NCI-H510A (cell line): ENCODE measurements at regions not wholly inside any gene's neighbourhood (a gene's known extent, or its start where the extent isn't known, plus 50 kb on each side); places are given as distances from the start of the nearest gene placed in this dataset.

Experiments
- DNase-seq: peaks from one replicate; lab custom pipeline; 2025; lab: John Stamatoyannopoulos, UW

DNA sequence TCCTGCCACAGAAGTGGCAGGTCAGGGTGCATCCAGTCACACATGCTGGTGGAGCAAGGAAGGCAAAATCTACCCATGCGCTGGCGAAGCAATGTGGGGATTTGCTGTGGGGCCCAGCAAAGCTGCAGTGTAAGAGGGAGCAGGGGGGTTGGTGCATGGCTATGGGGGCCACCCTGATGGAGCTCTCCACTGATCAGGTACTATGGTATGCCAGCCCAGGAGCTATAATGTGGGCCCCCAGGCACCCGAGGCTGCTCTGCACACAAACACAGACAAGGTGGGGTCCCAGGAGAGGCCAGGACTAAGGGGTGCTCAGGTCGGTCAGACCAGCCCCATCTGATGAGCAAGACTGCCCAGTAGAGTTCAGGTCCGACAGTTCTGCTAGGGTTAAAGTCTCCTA lies 213.5 kb downstream of the ZC3H11B start:
- no peak for DNase-seq

DNA sequence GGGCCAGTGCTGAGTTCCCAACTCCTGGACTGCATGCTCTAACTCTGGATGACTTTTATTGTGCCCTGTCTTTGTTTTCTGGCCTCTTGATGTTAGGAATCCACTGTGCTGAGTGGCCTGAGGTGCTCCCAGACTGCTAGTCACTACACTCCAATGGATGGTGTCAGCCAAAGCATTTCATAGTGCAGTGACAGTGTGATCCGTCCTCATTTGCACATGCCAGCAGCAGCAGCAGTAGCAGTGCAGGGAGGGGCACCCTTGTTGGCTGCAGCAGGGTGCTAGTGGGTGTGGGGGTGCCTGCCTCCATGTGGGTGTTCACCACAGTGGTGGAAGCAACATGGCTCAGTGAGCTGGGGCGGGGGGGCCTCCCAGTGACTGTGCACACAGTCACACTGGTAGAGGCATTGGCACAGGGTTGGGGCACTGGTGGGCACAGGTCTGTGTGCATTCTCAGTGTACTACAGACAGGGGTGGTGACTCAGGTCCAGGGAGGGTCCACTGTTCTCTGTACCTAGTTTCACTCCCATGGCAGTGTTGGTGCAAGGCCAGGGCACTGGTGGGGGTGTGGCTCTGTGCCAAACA lies 214.0 kb downstream of the ZC3H11B start:
- DNase-seq = no peak

DNA sequence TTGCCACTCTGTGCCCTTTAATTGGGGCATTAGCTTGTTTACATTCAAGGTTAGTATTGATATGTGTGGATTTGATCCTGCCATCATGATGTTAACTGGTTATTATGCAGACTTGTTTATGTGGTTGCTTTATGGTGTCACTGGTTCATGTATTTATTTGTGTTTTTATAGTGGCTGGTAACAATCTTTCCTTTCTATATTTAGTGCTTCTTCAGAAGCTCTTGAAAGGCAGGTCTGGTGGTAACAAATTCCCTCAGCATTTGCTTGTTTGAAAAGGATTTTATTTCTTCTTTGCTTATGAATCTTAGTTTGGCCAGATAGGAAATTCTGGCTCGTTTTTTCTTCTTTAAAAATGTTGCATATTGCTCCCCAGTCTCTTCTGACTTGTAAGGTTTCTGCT lies 215.4 kb downstream of the ZC3H11B start:
- DNase-seq = no peak

DNA sequence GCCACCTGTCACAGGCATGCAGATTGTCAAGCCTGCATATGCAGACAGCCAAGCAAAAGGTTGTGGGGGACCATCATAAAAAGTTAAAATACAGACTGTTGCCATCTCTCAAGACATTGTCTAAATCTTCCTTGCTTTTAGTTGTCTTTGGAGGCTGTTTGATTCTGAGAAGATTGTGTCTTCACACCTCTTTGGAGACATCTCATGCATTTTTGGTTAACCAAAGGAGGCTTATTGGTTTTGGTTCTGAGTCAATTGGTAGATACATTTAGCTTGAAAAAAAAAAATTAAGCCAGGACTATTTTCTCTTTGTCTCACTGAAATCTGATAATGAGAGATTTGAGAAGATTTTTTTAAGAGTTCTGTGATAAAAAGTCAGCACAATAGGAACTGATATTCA lies 217.6 kb downstream of the LYPLAL1 start:
- DNase-seq = no peak

DNA sequence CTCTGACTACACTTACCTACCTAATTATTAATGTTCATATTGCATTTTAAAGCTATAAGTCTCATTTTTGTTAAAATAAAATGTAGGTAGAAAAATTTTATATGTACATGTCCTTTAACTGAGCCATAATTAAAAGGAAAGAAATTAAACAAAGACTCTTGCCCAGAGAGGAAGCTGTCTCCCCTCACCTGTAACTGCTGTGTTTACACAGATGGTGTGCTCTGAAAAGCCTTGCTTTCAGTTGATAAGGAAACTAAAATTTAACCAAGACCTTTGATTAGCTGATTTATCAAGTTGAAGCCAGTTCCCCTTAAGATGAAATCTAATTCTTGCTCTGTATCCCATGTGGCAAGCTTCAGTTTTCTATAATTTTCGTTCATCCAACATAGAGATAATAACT lies 213.5 kb downstream of the LYPLAL1 start:
- DNase-seq = no peak

DNA sequence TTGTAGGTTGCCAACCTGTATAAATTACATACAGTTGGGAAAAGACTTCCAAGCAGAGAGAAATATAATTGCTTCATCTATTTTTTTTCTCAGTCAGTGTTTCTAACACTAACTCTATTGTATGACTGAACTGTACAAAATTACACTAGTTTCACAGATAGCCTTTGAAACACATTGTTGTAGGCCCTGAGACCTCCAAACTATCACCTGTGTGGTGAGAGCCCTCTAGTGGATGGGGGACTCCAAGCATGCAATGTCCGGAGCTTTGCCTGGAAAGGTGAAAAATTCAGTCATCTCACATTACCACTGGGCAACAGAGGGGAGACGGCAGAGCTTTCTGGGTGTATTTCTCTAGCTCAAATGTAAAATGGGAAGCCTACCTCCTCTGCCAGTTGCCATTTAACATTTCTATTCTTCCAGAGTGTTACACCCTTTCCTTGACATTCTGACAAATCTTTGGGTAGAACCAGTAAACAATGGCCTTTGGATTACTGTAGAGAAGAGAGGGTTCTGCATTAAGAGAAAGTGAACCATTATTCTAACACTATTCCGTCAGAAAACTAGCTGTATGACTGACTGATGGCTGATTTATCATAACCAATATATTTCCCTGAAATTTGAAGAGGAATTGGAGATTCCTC lies 212.2 kb downstream of the LYPLAL1 start:
- DNase-seq = peak; percentile 21

DNA sequence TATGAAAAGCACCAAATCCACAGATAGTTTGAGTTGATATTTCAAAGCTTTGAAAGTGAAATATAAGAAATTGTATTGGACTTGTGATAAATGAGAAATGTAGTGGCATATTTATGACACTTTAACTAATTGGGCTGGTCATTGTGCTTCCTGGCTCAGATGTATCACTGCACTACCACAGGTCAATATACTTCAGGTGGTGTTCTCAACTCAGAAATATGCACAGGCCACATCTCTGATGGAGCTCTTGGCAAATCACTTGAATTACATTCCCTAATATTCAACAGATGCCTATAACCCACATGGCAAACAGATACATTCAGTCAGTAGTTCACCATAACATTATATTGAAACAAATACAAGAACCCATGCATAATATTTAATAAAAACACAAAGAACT lies 209.6 kb downstream of the LYPLAL1 start:
- no peak for DNase-seq

DNA sequence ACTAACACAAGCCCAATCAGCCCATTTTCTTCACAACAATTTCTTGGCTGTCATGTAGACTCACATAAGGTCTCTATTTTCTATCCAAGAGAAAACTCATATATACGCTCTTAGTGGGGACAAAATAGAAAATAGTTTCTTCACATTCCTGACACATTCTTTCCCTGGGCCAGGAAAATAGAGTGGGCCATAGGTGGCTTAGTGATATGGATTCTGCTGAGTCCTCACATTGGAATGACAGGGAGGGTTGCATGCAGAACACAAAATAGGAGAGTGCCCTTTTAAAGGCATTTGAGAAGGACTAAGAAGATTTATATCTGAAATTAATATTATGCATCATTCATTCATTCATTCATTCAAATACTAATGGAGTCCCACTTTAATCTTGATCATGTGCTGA lies 207.7 kb downstream of the LYPLAL1 start:
- DNase-seq = no peak

DNA sequence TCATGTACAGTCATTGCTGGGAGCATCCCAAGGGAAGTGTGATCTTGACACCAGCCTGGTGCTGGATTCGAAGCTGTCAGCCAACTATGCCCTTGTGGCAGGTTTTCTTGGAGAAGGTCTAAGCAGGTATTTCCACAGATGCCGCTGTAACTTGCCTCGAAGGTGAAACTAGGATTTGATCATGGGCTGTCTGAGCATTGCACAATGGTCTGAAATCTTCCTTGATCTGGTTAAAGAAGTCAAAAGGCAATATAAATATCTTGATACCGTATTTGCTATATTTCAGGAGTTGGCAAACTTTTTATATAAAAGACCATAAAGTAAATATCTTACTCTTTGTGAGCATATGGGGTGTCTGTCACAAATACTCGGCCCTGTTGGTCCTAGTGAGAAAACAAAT lies 206.8 kb downstream of the LYPLAL1 start:
- DNase-seq = no peak

DNA sequence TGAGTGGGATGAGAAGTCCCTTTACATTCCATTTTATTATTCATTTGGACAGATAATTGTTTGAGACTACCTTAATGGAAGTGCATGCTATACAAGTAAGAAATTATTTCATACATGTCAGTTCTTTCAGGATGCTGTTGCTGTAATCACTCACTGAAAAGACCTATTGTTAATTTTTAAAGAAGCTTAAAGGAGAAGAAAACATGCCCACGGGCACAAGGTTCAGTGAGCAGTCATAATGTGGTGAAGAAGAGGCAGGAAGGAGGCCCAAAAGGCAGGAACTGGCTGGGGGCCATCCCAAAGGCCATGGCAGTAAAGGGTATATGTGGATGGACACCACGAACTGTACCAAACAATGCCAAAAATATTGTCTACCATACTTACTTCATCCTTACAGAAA lies 206.0 kb downstream of the LYPLAL1 start:
- no peak for DNase-seq

DNA sequence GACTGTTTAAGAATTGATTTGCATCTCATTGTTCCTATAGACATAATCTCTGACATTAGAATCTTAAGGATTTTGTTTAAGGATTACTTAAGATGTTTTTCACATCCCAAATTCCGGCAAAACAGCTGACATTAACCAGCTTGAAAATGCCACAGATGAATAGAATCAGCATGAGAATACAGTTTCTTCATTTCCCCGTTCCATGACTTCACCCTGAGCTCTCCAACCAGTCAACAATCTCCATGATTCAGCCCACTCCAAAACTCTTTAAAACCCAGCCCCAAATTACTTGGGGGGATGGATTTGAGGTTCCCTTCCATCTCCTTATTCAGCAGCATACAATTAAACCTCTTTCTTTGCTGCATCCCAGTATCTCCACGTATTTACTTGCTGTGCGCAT lies 201.0 kb downstream of the LYPLAL1 start:
- DNase-seq = no peak

DNA sequence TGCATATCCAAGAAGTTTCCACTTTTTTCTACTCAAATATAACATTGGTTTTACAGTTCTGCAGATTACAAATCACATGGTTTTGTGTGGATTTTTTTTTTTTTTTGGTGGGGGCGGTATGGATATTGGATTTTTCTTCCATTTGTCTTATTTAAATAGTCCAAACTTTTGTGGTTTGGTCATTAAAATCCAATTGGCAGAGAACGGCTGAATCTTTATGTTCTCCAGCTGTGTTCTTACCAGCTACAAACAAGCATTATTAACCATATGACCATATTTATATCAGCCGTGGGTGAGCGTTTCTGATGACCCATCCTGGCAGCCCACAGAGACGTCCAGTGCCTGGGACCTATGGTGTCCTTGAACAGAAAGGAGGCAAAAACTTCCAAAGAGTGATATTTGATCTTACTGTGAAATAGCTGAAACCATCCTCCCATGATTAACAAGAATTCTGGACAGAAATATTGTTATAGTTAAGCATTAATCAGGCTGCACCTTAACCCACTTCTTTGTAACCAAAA lies 200.4 kb downstream of the LYPLAL1 start:
- no peak for DNase-seq

DNA sequence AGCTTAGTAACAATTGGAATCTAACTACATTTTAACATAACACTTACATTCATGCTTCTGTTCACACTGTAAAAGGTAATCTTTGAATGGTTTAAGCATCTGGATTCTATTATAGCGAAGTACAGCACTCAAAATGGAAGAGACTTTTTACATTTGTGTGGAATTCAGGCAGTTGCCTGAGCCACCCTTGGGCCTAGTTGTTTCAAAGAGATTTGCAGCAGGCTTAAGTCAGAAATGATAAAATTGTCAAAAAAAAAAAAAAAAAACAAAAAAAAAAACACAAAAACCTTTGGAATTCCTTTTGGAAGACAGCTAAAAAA lies 199.9 kb downstream of the LYPLAL1 start:
- no peak for DNase-seq

DNA sequence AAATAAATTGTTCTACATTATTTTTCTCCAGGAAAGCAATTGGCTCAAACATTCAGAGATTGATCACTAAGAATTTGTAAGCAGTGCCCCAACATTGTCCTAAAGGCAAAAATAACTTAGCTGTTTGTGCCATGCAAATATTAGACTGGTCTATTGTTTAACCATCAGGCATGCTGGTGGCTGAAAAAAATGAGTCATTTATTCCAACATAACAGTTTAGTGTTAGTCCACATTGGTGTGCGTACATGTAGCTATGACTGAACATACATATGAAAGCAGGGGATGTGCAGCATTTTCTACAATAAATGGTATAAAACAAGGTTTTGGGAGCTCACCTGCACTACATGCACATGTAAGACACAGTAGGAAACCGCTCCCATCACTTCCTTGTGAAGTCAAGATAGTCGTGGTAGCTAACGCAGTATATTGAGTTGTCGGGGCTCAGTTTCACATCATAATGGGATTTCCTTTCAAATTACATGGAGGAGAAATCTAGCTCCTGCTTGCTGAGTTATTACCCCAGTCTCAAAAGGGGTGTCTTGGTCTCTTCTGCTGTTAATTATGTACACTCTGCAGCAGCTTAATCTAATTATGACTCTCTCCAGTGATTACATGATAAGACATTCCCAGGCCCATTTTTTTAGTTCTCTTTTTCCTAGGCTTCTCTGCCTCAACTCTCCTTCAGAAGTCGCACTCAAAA lies 199.4 kb downstream of the LYPLAL1 start:
- no peak for DNase-seq

DNA sequence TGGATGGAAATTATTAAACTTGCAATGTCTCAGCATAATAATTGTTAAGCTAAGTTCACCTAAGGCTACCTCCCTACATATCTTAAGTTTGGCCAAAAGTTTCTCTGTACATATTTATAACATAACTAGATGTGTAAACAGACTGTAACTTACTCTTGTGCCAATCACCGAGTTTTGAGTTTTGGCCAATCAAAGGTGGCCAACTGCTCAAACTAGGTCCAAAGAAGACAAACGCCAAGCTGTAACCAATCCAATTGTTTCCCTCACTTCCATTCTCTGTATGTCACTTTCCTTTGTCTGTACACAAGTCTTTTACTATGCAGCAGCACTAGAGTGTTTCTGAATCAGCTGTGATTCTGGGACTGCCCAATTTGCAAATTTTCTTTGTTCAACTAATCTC lies 197.8 kb downstream of the LYPLAL1 start:
- no peak for DNase-seq

DNA sequence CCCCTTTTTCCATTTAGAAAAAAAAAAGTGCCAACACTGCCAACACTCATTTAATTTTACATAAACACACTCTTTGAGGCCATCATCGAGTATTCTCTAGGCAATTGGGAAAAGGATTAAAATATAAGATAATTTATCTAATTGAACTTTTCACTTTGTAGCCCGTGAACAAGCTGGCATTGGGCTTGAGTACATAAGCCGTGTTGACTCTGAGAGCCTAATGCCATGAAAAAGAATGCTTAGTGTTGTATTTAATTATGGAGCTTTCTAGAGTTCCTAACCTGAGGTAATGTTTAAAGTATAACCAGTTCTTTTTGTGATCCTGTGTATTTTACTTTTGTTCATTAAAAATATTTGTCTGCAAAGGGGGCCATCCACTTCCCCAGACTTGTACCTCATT lies 193.8 kb downstream of the LYPLAL1 start:
- no peak for DNase-seq

DNA sequence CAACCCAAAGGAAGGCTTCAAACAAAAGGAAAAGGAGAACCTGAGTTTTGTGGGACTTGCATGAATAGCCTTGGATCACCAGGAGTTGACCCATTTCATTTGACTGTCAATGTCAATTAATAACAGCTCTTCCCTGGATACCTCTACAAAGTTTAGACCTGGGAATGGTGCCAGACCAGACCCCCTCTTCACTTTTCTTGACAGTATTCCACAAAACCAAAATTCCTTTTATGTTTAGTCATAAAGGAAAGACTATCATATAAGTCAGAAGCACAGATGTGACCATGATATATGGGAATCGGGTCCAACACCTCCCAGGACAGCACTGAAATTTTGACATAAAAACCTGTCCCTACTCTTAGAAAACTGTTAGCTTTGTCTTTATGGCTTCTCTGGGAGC lies 191.8 kb downstream of the LYPLAL1 start:
- no peak for DNase-seq

DNA sequence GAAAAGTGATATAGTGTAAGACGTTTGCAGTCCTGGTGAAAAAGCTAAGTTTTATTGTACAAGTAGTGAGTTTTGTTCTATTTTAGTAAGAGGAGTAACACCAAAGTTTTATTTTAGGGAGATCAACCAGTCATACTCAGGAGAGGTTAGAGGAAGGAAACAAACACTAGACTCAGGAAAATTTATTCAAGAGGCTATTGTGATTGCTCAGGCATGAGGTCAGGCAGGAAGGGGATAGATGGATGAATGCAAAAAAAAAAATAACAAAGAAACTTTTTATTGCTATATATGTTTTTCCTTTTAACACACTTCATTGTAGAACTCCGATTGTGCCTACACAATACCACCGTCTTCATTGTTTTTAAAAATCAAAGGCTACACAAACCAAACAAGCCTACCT lies 189.0 kb downstream of the LYPLAL1 start:
- no peak for DNase-seq

DNA sequence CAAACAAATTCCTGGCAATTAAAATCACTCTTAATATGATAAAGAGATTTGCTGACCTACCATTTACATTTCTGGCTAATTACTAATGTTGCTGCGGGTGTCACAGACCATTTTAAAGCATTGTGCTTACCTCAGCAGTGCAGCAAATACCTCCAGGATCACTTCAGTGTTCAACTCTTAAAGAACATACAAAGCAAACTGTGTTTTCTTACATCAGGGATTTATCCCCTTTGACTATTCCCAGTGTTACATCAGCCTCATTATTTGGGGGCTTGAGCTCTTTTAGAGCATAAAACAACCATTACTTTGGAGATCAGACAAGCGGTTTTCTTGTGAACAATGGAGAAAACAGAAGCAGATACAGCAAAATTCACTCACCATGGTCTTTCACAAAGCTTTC lies 185.4 kb downstream of the LYPLAL1 start:
- DNase-seq = no peak

DNA sequence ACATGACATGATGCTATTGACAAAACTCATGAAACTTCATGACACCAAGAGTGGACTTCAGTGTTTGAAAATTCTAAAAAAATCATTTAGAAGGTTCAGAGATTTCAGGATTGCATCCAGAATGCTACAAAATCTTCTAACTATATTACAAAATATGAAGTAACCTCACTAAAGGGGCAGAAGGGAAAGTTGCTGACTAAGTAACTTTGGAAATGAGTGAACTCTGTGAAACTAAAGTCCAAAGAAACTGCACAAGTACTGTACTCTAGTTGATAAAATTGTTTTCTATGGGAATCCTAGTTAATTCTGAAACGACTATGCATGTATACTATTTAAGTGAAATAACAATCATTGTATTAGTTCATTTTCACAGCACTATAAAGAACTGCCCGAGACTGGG lies 184.4 kb downstream of the LYPLAL1 start:
- DNase-seq = no peak

DNA sequence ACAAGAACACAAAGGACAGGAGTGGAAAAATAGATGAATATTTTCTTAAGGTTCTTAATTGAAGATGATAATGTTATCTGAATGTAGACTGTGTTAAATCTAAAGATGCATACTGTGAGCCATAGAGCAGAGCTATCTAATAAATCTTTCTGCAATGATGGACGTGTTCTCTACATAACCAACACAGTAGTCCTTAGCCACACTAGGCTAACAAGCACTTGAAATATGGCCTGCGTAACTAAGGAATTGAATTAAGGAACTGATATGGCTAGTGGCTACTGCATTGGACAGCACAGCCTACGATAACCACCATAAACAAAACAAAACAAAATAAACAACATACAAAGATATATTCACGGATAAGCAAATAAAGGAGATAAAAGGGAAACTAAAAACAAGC lies 181.3 kb downstream of the LYPLAL1 start:
- no peak for DNase-seq

DNA sequence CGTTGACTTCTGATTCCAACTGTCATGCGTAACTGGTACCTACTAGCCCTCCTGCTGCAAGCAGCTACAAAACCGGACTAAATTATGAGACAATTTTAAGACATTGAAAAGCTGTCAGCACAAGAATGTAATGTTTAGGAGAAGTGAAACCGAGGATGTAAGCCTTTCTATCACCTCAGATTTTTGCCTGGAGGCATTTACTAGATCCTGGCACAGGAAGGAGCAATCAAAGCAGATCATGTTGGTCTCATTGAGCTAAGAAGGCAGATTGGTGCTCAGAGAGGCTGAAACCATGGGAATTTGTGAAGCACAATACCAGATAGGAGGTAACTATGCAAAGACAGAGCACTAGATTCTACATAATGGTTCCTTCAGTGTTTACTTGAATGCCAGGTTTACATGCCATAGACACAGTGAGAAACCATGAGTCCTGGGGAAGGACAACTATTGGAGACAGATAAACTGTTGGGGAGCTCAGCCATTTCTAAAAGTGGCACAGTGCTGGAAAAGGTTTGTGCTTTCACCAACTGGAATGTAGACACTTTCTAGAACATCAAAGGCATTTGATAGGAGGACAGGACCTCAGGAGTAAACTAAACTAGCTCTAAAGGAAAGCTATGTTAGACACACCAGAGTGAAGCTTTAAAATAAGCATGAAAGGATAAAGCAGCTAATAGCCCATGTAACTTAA lies 179.4 kb downstream of the LYPLAL1 start:
- no peak for DNase-seq
